Stimulated activated naive CD4-positive, alpha-beta T cell (primary cell): ENCODE measurements at regions not wholly inside any gene's neighbourhood (a gene's known extent, or its start where the extent isn't known, plus 50 kb on each side); places are given as distances from the start of the nearest gene placed in this dataset.
"Not testable (repeated sequence)": the region's sequence is repeated elsewhere in the genome, so short reads cannot be mapped to it uniquely, and the experiment has no call there.

ENCODE experiments used
- DNase-seq, 6 experiments: peaks; one replicate each; lab custom pipeline; 2025; lab: John Stamatoyannopoulos, UW

- not testable (repeated sequence) for DNase-seq
Measured at GRCh38 chr13:111501596-111502535, 181.4 kb downstream of the TEX29 start.

GRCh38 chr13:111502957-111503356 lies 182.5 kb downstream of the TEX29 start:
- no peak for DNase-seq

GRCh38 chr13:111503376-111503775 lies 182.9 kb downstream of the TEX29 start:
- no peak for DNase-seq

- DNase-seq = no peak
Measured at GRCh38 chr13:111503905-111504695, 183.7 kb downstream of the TEX29 start.

- no peak for DNase-seq
Measured at GRCh38 chr13:111505175-111505777, 184.8 kb downstream of the TEX29 start.

- DNase-seq = no peak
Measured at GRCh38 chr13:111506125-111506524, 185.7 kb downstream of the TEX29 start.

GRCh38 chr13:111506621-111507020 lies 186.2 kb downstream of the TEX29 start:
- no peak for DNase-seq

GRCh38 chr13:111508164-111508870 lies 187.9 kb downstream of the TEX29 start:
- no peak for DNase-seq

GRCh38 chr13:111508902-111509509 lies 188.6 kb downstream of the TEX29 start:
- DNase-seq = no peak

GRCh38 chr13:111510502-111511218 lies 190.2 kb downstream of the TEX29 start:
- DNase-seq = no peak

GRCh38 chr13:111511219-111511732 lies 190.8 kb downstream of the TEX29 start:
- DNase-seq = no peak

GRCh38 chr13:111511805-111512504 lies 191.5 kb downstream of the TEX29 start:
- DNase-seq = no peak

- DNase-seq = no peak
Measured at GRCh38 chr13:111512707-111513106, 192.3 kb downstream of the TEX29 start.

- no peak for DNase-seq
Measured at GRCh38 chr13:111513766-111514609, 193.5 kb downstream of the TEX29 start.

- no peak for DNase-seq
Measured at GRCh38 chr13:111514610-111515306, 194.3 kb downstream of the TEX29 start.

- DNase-seq = no peak
Measured at GRCh38 chr13:111515307-111515617, 194.8 kb downstream of the TEX29 start.

GRCh38 chr13:111515635-111516034 lies 195.2 kb downstream of the TEX29 start:
- DNase-seq = no peak
